CD4-positive, alpha-beta memory T cell (primary cell): ENCODE measurements at regions not wholly inside any gene's neighbourhood (a gene's known extent, or its start where the extent isn't known, plus 50 kb on each side); places are given as distances from the start of the nearest gene placed in this dataset.

Source experiments
- CTCF ChIA-PET: fragments of 350-600 bp; sonication (Branson Sonifier 250); formaldehyde crosslinking; loops from one replicate; lab custom pipeline; 2021; ENCODE audit warnings: inconsistent platforms; ENCODE audit not compliant: partially characterized antibody; lab: Charles Lee
- POLR2A ChIA-PET: fragments of 350-600 bp; sonication (Branson Sonifier 250); formaldehyde crosslinking; loops from one replicate; lab custom pipeline; 2021; ENCODE audit not compliant: partially characterized antibody; lab: Charles Lee
- DNase-seq, 5 donors: peaks; one replicate each; pipeline versions ENCODE4 v3.0.0 to v3.0.0-alpha.2; 2020 to 2022; ENCODE audit warnings: mixed read lengths in 1 of 5
- H3K27ac ChIP-seq: one replicate; pipeline ENCODE4 v1.7.0; 2013; ENCODE audit warnings: low read depth, low read length
- H3K27me3 ChIP-seq: 2 replicates; pipeline ENCODE4 v1.7.0; 2013; ENCODE audit warnings: mild to moderate bottlenecking, low read length, moderate library complexity; ENCODE audit not compliant: insufficient read depth
- H3K36me3 ChIP-seq: 2 replicates; pipeline ENCODE4 v1.7.0; 2013; ENCODE audit warnings: mild to moderate bottlenecking, low read length, moderate library complexity; ENCODE audit not compliant: insufficient read depth
- H3K4me1 ChIP-seq: 2 replicates; pipeline ENCODE4 v1.7.0; 2013; ENCODE audit warnings: mild to moderate bottlenecking, low read length, moderate library complexity; ENCODE audit not compliant: insufficient read depth
- H3K4me3 ChIP-seq, 2 donors: one replicate each; pipeline ENCODE4 v1.7.0; 2013; ENCODE audit warnings: low read length in 2 of 2, mild to moderate bottlenecking in 1 of 2
- H3K9me3 ChIP-seq, 2 donors: one replicate each; pipeline ENCODE4 v1.7.0; 2013; ENCODE audit warnings: low read length in 2 of 2, control low read depth in 1 of 2; ENCODE audit not compliant: control insufficient read depth in 1 of 2
- H3K27ac Mint-ChIP-seq, 7 donors: one replicate each; pipeline ENCODE4 v1.8.0; 2020 to 2021; ENCODE audit warnings: mixed read lengths in 7 of 7, mild to moderate bottlenecking in 6 of 7, inconsistent platforms in 3 of 7, moderate library complexity in 3 of 7
- H3K27me3 Mint-ChIP-seq, 2 donors: one replicate each; pipeline ENCODE4 v1.8.0; 2020 to 2021; ENCODE audit warnings: mixed read lengths in 2 of 2
- H3K36me3 Mint-ChIP-seq, 2 donors: one replicate each; pipeline ENCODE4 v1.8.0; 2020 to 2021; ENCODE audit warnings: mixed read lengths in 2 of 2, inconsistent platforms in 1 of 2, mild to moderate bottlenecking in 1 of 2
- H3K4me1 Mint-ChIP-seq, 4 donors: one replicate each; pipeline ENCODE4 v1.8.0; 2020 to 2021; ENCODE audit warnings: mixed read lengths in 4 of 4, mild to moderate bottlenecking in 1 of 4
- H3K4me3 Mint-ChIP-seq, 8 donors: one replicate each; pipeline ENCODE4 v1.8.0; 2020 to 2021; ENCODE audit warnings: mixed read lengths in 8 of 8, mild to moderate bottlenecking in 7 of 8, moderate library complexity in 6 of 8, inconsistent platforms in 3 of 8
- H3K9me3 Mint-ChIP-seq, 8 donors: one replicate each; pipeline ENCODE4 v1.8.0; 2020 to 2021; ENCODE audit warnings: mixed read lengths in 8 of 8, mild to moderate bottlenecking in 5 of 8, inconsistent platforms in 3 of 8, moderate library complexity in 1 of 8
- intact Hi-C: fragments of 100-400 bp; cut with micrococcal nuclease; formaldehyde crosslinking; loops from one replicate; pipeline ENCODE4 v1.15.1; 2023

DNA sequence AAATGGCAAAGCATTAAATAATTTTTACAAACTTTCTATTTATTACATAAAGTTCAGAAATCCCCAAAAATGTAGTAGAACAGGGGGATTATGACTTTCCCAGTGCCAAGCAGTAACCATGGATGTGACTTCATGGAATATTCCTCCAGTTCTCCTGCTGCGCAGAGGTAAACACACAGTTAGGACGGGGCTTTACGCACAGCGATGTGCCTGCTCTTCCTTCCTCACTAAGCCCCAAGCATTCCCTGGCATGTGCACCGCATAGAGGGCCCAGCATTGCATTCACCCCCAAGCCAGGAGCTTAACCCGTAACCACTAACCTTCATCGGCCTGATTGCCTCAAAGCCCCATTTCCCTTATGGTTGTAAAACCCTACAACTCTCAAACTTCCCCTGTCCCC lies 471.7 kb downstream of the SOX11 start:
- no peak overlapping the region for H3K27ac ChIP-seq
- no peaks in the 10 kb centered on the region for H3K27me3 Mint-ChIP-seq
- no peak overlapping the region for H3K4me3 ChIP-seq
- H3K4me3 Mint-ChIP-seq, result no peak overlapping the region
- no peaks in the 10 kb centered on the region for H3K4me1 Mint-ChIP-seq
- H3K27me3 ChIP-seq, result no peaks in the 10 kb centered on the region
- intact Hi-C loops, result no loop called here
- peaks cover 0 to 15% (median 3%) of the 10 kb centered on the region in 8 donors for H3K9me3 Mint-ChIP-seq
- ChIA-PET POLR2A (no interaction called here), CTCF (no interaction called here)
- no peak overlapping the region for H3K27ac Mint-ChIP-seq
- no peak for DNase-seq
- H3K4me1 ChIP-seq, result no peaks in the 10 kb centered on the region
- H3K36me3 Mint-ChIP-seq, result no peaks in the 10 kb centered on the region
- H3K9me3 ChIP-seq, result no peaks in the 10 kb centered on the region
- H3K36me3 ChIP-seq, result no peaks in the 10 kb centered on the region

DNA sequence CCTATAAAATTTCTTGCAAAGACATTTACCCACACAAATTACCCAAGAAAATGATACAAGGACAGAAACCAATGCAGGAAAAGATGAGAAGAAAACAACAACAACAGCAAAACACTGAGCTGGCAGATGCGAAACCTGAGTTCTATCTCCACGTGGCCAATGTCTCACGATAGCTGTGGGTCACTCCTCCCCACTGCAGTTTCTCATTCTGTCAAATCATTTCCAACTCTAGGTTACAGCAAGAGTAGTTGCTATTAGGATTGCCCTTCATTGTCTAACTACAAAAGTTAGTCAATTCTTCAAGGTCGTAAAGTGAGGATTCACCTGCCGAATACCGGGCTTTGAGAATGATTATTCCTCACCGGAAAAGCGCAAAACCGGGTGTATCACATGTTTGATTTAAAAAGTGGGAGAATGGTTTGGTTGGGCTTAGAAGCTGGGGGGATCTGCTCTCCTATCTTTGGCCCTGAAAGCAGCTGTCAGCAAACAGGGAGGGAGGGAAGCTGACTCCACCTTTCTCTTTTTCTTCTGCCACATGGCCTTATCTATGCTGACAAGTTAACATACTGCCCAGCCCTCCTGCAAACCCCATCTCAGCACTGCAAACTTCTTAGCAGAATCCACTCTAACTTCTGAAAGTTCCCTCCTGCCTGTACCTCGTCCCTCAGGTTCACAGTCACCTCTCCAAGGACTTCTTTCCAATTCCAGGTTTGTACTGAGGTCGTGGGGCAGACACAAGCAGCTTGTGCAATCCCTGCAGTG lies 473.0 kb downstream of the SOX11 start:
- POLR2A ChIA-PET, result no interaction called here
- no peak overlapping the region for H3K4me3 Mint-ChIP-seq
- H3K4me1 Mint-ChIP-seq, result no peaks in the 10 kb centered on the region

DNA sequence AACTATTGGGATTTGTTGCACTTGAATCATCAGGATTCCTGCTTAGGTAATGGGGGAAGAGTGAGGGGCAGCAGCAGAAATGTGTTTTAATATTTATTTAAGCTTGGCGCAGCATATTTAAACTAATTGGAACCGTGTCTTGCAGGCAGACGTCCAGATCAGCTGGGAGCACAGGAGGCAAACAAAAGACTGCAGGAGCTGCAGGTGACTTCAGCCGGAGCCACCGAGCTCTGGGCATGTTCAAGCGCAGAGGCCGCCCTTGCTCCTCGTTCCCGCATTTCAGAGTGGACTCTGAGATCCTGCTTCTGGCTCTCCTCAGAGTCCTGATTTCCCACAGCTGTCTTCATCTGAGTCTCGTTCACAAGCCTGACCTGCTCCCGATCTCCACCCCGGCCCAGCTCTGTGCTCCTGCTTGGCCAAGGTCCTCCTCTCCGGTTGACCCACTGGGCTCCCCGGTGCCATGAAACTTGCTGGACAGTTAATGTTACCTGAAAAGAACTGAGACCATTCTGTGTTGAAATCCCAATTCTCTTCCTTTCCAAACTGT lies 475.5 kb downstream of the SOX11 start:
- H3K27me3 Mint-ChIP-seq, result no peaks in the 10 kb centered on the region
- ChIA-PET POLR2A (no interaction called here), CTCF (no interaction called here)
- no peaks in the 10 kb centered on the region for H3K9me3 ChIP-seq
- intact Hi-C loops, result no loop called here
- H3K36me3 Mint-ChIP-seq, result no peaks in the 10 kb centered on the region
- H3K4me1 Mint-ChIP-seq, result no peaks in the 10 kb centered on the region
- H3K4me1 ChIP-seq, result no peaks in the 10 kb centered on the region
- H3K36me3 ChIP-seq, result no peaks in the 10 kb centered on the region
- no peak overlapping the region for H3K4me3 Mint-ChIP-seq
- no peaks in the 10 kb centered on the region for H3K27me3 ChIP-seq
- no peak overlapping the region for H3K27ac Mint-ChIP-seq
- no peak overlapping the region for H3K4me3 ChIP-seq
- H3K27ac ChIP-seq, result no peak overlapping the region
- H3K9me3 Mint-ChIP-seq, result peaks cover 0 to 16% (median 3%) of the 10 kb centered on the region in 8 donors
- DNase-seq, result no peak

More for the DNA sequence above, 473.0 kb downstream of the SOX11 start:
- no peaks in the 10 kb centered on the region for H3K9me3 ChIP-seq
- DNase-seq, result no peak
- CTCF ChIA-PET, result no interaction called here
- H3K36me3 Mint-ChIP-seq, result no peaks in the 10 kb centered on the region
- no peaks in the 10 kb centered on the region for H3K27me3 Mint-ChIP-seq
- H3K27ac ChIP-seq, result no peak overlapping the region
- intact Hi-C loops, result no loop called here
- no peaks in the 10 kb centered on the region for H3K4me1 ChIP-seq
- no peak overlapping the region for H3K4me3 ChIP-seq
- H3K27me3 ChIP-seq, result no peaks in the 10 kb centered on the region
- no peaks in the 10 kb centered on the region for H3K36me3 ChIP-seq
- H3K9me3 Mint-ChIP-seq, result peaks cover 0 to 10% (median 2%) of the 10 kb centered on the region in 8 donors
- H3K27ac Mint-ChIP-seq, result no peak overlapping the region

DNA sequence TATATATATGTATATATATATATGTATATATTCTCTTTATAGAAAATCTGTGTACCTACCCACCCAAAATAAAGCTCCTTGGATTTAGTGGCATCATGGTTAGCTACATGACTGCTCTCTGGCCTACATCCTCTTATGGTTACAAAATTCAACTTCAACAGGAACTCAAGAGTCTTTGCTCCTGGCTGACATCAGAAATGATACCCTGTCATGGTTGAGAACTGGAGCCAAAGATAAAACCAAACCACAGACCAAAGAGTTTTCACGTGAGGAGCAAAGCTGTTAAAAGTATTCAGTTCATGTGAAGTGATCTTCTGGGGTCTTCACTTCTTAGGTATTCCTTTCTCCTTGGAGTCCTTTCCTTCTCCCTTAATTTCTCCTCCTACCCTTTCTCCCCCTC lies 476.3 kb downstream of the SOX11 start:
- no peaks in the 10 kb centered on the region for H3K4me1 Mint-ChIP-seq
- no peak overlapping the region for H3K27ac Mint-ChIP-seq
- H3K27me3 ChIP-seq, result no peaks in the 10 kb centered on the region

DNA sequence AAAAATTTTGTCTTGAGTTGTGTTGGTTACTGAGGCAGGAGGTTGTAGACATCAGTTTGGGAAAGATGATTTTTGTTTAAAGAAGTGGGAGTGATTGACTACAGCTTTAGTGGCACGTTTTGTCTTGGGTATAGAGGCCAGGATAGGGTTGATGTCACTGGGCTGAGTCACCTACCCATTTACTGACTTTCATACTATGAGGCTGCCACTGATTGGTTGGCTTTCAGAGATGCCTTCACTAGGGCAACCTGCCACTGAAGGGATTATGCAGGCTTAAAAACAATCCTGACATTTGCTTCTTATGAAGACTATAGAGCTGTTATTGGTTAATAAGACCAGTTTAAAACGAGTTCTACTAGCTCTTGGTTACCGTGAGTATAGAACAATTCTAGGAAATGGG lies 479.1 kb downstream of the SOX11 start:
- H3K27me3 Mint-ChIP-seq, result no peaks in the 10 kb centered on the region
- Histone ChIP-seq H3K27ac (no peak overlapping the region), H3K36me3 (no peaks in the 10 kb centered on the region), H3K27me3 (no peaks in the 10 kb centered on the region), H3K4me3 (no peak overlapping the region), H3K4me1 (no peaks in the 10 kb centered on the region), H3K9me3 (no peaks in the 10 kb centered on the region)
- POLR2A ChIA-PET, result no interaction called here
- CTCF ChIA-PET, result no interaction called here
- H3K27ac Mint-ChIP-seq, result no peak overlapping the region
- no peaks in the 10 kb centered on the region for H3K36me3 Mint-ChIP-seq
- peaks cover 0 to 10% (median 6%) of the 10 kb centered on the region in 8 donors for H3K9me3 Mint-ChIP-seq
- no peak overlapping the region for H3K4me3 Mint-ChIP-seq
- no peaks in the 10 kb centered on the region for H3K4me1 Mint-ChIP-seq
- DNase-seq, result no peak
- intact Hi-C loops, result no loop called here

More for the DNA sequence above, 476.3 kb downstream of the SOX11 start:
- POLR2A ChIA-PET, result no interaction called here
- H3K27ac ChIP-seq, result no peak overlapping the region
- H3K36me3 ChIP-seq, result no peaks in the 10 kb centered on the region
- H3K4me3 Mint-ChIP-seq, result no peak overlapping the region
- no peaks in the 10 kb centered on the region for H3K27me3 Mint-ChIP-seq
- H3K4me3 ChIP-seq, result no peak overlapping the region
- H3K36me3 Mint-ChIP-seq, result no peaks in the 10 kb centered on the region
- no peak for DNase-seq
- CTCF ChIA-PET, result no interaction called here
- H3K9me3 ChIP-seq, result no peaks in the 10 kb centered on the region
- intact Hi-C loops, result no loop called here
- H3K9me3 Mint-ChIP-seq, result peaks cover 0 to 15% (median 5%) of the 10 kb centered on the region in 8 donors
- H3K4me1 ChIP-seq, result no peaks in the 10 kb centered on the region

DNA sequence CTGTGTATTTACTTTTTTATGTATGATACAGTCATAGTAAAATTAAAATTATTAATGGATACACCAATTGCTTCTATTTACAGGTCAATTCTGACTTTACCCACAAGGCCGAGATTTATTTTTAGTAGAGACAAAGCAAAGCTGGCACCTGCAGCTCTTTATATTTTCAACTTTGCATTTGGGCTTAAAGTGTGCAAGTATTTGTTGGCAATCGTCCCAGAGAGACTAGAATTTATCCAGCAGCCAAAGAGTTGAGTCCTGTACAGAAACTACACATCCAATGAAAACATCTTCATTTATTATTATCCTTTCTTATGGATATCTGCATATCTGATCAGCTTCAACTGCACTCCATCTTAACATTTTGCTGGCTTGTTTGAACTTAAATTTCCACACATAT lies 485.6 kb downstream of the SOX11 start:
- intact Hi-C loops, result no loop called here
- DNase-seq, result no peak
- Histone ChIP-seq H3K9me3 (no peaks in the 10 kb centered on the region), H3K4me3 (no peak overlapping the region), H3K36me3 (no peaks in the 10 kb centered on the region), H3K27me3 (no peaks in the 10 kb centered on the region), H3K27ac (no peak overlapping the region), H3K4me1 (no peaks in the 10 kb centered on the region)
- Mint-ChIP-seq H3K27ac (no peak overlapping the region), H3K9me3 (peaks cover 0 to 7% (median 0%) of the 10 kb centered on the region in 8 donors), H3K36me3 (no peaks in the 10 kb centered on the region), H3K4me1 (no peaks in the 10 kb centered on the region), H3K4me3 (no peak overlapping the region), H3K27me3 (no peaks in the 10 kb centered on the region)
- CTCF ChIA-PET, result no interaction called here
- POLR2A ChIA-PET, result no interaction called here

DNA sequence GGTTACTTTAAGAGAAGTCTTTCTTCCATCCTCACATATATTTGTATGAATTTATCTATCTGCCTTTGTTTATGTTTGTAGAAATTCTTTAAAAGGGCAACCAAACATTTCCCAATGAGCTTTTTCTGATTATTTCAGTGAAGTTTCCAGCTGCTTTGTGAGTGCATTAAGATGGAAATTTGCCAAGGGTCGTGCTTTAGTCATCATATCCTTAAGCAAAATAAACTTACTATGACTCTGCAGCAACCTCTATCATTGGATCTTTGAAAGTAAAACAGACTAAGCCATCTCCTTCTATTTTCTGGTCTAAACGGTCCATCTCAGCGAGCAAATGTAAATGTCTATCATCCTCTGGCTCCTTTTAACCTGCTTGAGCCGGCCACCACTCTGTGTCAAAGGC lies 489.3 kb downstream of the SOX11 start:
- no peaks in the 10 kb centered on the region for H3K9me3 ChIP-seq
- H3K27ac Mint-ChIP-seq, result no peak overlapping the region
- H3K27me3 Mint-ChIP-seq, result no peaks in the 10 kb centered on the region
- no peaks in the 10 kb centered on the region for H3K4me1 ChIP-seq
- DNase-seq, result no peak
- no peaks in the 10 kb centered on the region for H3K36me3 Mint-ChIP-seq
- H3K27me3 ChIP-seq, result no peaks in the 10 kb centered on the region
- no peak overlapping the region for H3K4me3 Mint-ChIP-seq
- peaks cover 0 to 6% (median 3%) of the 10 kb centered on the region in 8 donors for H3K9me3 Mint-ChIP-seq
- ChIA-PET POLR2A (no interaction called here), CTCF (no interaction called here)
- no peaks in the 10 kb centered on the region for H3K4me1 Mint-ChIP-seq
- H3K27ac ChIP-seq, result no peak overlapping the region
- H3K36me3 ChIP-seq, result no peaks in the 10 kb centered on the region
- intact Hi-C loops, result no loop called here
- no peak overlapping the region for H3K4me3 ChIP-seq
